HepG2 (cell line): ENCODE measurements at regions not wholly inside any gene's neighbourhood (a gene's known extent, or its start where the extent isn't known, plus 50 kb on each side); places are given as distances from the start of the nearest gene placed in this dataset.

Experiments used
- FOXK1 ChIP-seq: sonication (generic); formaldehyde crosslinking; IDR thresholded peaks from 2 replicates; pipeline ENCODE4 v1.4.0; 2020; ENCODE audit warnings: low read depth, missing genetic modification reagents, borderline replicate concordance
- POLR2A ChIP-seq, 2 experiments: IDR thresholded peaks; 2 replicates each; pipeline ENCODE4 v1.6.1; 2011; ENCODE audit warnings: low read depth in 2 of 2, low read length in 2 of 2, mild to moderate bottlenecking in 1 of 2, moderate library complexity in 1 of 2; ENCODE audit not compliant: insufficient read depth in 1 of 2
- REST ChIP-seq, 2 experiments: IDR thresholded peaks; 2 replicates each; pipeline ENCODE4 v1.6.1; 2011 to 2012; ENCODE audit warnings: low read length in 2 of 2, borderline replicate concordance in 1 of 2, low read depth in 1 of 2, mild to moderate bottlenecking in 1 of 2, moderate library complexity in 1 of 2
- SAFB2 ChIP-seq: sonication (generic); formaldehyde crosslinking; IDR thresholded peaks from 2 replicates; pipeline ENCODE4 v1.5.1; 2020; ENCODE audit warnings: missing genetic modification reagents, low read depth, mild to moderate bottlenecking, borderline replicate concordance
- SP1 ChIP-seq, 2 experiments: fragments of 450-650 bp in 1 of 2; sonication (generic) in 1 of 2; formaldehyde crosslinking in 1 of 2; IDR thresholded peaks; 2 replicates each; pipeline versions ENCODE4 v1.4.0 to v1.6.1; 2016 to 2020; ENCODE audit warnings: missing genetic modification reagents in 1 of 2
- TF ChIP-seq, protein P1 (sequence below): sonication (generic); formaldehyde crosslinking; IDR thresholded peaks from 2 replicates; pipeline ENCODE4 v1.5.1; 2020; ENCODE audit warnings: mild to moderate bottlenecking, missing genetic modification reagents, moderate library complexity
- TF ChIP-seq, protein P2 (sequence below): sonication (generic); formaldehyde crosslinking; IDR thresholded peaks from 2 replicates; pipeline ENCODE4 v1.4.0; 2020; ENCODE audit warnings: mild to moderate bottlenecking, missing genetic modification reagents
- TF ChIP-seq, protein P3 (sequence below), 2 experiments: sonication (generic) in 1 of 2; formaldehyde crosslinking in 1 of 2; IDR thresholded peaks; 2 replicates each; pipeline versions ENCODE4 v1.4.0 to v1.6.1; 2018 to 2020; ENCODE audit warnings: missing genetic modification reagents in 2 of 2, borderline replicate concordance in 1 of 2, low read depth in 1 of 2, mild to moderate bottlenecking in 1 of 2, missing biosample characterization in 1 of 2

GRCh38 chr15:66941791-66942190 is 123.6 kb upstream of the SMAD3 start:
- TF ChIP-seq, protein P1, sequence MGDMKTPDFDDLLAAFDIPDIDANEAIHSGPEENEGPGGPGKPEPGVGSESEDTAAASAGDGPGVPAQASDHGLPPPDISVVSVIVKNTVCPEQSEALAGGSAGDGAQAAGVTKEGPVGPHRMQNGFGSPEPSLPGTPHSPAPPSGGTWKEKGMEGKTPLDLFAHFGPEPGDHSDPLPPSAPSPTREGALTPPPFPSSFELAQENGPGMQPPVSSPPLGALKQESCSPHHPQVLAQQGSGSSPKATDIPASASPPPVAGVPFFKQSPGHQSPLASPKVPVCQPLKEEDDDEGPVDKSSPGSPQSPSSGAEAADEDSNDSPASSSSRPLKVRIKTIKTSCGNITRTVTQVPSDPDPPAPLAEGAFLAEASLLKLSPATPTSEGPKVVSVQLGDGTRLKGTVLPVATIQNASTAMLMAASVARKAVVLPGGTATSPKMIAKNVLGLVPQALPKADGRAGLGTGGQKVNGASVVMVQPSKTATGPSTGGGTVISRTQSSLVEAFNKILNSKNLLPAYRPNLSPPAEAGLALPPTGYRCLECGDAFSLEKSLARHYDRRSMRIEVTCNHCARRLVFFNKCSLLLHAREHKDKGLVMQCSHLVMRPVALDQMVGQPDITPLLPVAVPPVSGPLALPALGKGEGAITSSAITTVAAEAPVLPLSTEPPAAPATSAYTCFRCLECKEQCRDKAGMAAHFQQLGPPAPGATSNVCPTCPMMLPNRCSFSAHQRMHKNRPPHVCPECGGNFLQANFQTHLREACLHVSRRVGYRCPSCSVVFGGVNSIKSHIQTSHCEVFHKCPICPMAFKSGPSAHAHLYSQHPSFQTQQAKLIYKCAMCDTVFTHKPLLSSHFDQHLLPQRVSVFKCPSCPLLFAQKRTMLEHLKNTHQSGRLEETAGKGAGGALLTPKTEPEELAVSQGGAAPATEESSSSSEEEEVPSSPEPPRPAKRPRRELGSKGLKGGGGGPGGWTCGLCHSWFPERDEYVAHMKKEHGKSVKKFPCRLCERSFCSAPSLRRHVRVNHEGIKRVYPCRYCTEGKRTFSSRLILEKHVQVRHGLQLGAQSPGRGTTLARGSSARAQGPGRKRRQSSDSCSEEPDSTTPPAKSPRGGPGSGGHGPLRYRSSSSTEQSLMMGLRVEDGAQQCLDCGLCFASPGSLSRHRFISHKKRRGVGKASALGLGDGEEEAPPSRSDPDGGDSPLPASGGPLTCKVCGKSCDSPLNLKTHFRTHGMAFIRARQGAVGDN, result no peak
- TF ChIP-seq, protein P2, sequence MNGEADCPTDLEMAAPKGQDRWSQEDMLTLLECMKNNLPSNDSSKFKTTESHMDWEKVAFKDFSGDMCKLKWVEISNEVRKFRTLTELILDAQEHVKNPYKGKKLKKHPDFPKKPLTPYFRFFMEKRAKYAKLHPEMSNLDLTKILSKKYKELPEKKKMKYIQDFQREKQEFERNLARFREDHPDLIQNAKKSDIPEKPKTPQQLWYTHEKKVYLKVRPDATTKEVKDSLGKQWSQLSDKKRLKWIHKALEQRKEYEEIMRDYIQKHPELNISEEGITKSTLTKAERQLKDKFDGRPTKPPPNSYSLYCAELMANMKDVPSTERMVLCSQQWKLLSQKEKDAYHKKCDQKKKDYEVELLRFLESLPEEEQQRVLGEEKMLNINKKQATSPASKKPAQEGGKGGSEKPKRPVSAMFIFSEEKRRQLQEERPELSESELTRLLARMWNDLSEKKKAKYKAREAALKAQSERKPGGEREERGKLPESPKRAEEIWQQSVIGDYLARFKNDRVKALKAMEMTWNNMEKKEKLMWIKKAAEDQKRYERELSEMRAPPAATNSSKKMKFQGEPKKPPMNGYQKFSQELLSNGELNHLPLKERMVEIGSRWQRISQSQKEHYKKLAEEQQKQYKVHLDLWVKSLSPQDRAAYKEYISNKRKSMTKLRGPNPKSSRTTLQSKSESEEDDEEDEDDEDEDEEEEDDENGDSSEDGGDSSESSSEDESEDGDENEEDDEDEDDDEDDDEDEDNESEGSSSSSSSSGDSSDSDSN (CRISPR knock-in tag), result no peak
- no peak for TF ChIP-seq REST (IDR thresholded peaks at IDR 0.05; ENCODE audit: borderline replicate concordance in 1 of 2, low read depth in 1 of 2, low read length in 2 of 2)
- TF ChIP-seq SP1 (IDR thresholded peaks at IDR 0.05), result no peak
- TF ChIP-seq SP1 (CRISPR knock-in tag; IDR thresholded peaks at IDR 0.05), result no peak
- no peak for TF ChIP-seq POLR2A (IDR thresholded peaks at IDR 0.05; ENCODE audit: insufficient read depth in 1 of 2, low read depth in 2 of 2, low read length in 2 of 2)
- no peak for TF ChIP-seq SAFB2 (CRISPR knock-in tag)
- TF ChIP-seq, protein P3, sequence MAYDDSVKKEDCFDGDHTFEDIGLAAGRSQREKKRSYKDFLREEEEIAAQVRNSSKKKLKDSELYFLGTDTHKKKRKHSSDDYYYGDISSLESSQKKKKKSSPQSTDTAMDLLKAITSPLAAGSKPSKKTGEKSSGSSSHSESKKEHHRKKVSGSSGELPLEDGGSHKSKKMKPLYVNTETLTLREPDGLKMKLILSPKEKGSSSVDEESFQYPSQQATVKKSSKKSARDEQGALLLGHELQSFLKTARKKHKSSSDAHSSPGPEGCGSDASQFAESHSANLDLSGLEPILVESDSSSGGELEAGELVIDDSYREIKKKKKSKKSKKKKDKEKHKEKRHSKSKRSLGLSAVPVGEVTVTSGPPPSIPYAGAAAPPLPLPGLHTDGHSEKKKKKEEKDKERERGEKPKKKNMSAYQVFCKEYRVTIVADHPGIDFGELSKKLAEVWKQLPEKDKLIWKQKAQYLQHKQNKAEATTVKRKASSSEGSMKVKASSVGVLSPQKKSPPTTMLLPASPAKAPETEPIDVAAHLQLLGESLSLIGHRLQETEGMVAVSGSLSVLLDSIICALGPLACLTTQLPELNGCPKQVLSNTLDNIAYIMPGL (CRISPR knock-in tag; IDR thresholded peaks at IDR 0.05; ENCODE audit: borderline replicate concordance in 1 of 2, low read depth in 1 of 2), result no peak
- no peak for TF ChIP-seq FOXK1
